A673 (cell line): ENCODE measurements at regions not wholly inside any gene's neighbourhood (a gene's known extent, or its start where the extent isn't known, plus 50 kb on each side); places are given as distances from the start of the nearest gene placed in this dataset.

Source experiments
- BruUV-seq: library from RNA; stranded (reverse); fragments of 400-500 nt; replicated peaks from 2 replicates; lab custom pipeline; 2021; lab: Mats Ljungman, UMichigan
- CTCF ChIA-PET: fragments of 300-600 bp; sonication (Branson Sonifier 250); formaldehyde crosslinking; loops from one replicate; lab custom pipeline; 2022; ENCODE audit warnings: antibody characterized with exemption; lab: Charles Lee
- POLR2A ChIA-PET: fragments of 300-600 bp; sonication (Branson Sonifier 250); formaldehyde crosslinking; loops from one replicate; lab custom pipeline; 2022; ENCODE audit warnings: antibody characterized with exemption; ENCODE audit not compliant: low non-redundant PET; lab: Charles Lee
- DNase-seq: peaks from one replicate; pipeline ENCODE4 v3.0.0-alpha.2; 2015; ENCODE audit warnings: low spot score
- H3K27ac ChIP-seq: fragments of 200-600 bp; sonication (generic); 2 replicates; pipeline ENCODE4 v1.5.1; 2016; ENCODE audit warnings: mixed run types, low read depth, mild to moderate bottlenecking, mixed read lengths, antibody characterized with exemption, low read length; ENCODE audit not compliant: poor library complexity, severe bottlenecking
- H3K27me3 ChIP-seq: fragments of 200-600 bp; sonication (generic); replicated peaks from 2 replicates; pipeline ENCODE4 v1.6.1; 2017; ENCODE audit warnings: mixed run types, low read depth, mild to moderate bottlenecking, mixed read lengths, antibody characterized with exemption, low read length; ENCODE audit not compliant: insufficient read depth, poor library complexity
- H3K36me3 ChIP-seq: fragments of 200-600 bp; sonication (generic); 2 replicates; pipeline ENCODE4 v1.6.1; 2016; ENCODE audit warnings: mixed run types, mild to moderate bottlenecking, mixed read lengths, antibody characterized with exemption, low read length; ENCODE audit not compliant: insufficient read depth, poor library complexity, severe bottlenecking
- H3K4me1 ChIP-seq: fragments of 200-600 bp; sonication (generic); 2 replicates; pipeline ENCODE4 v1.6.1; 2017; ENCODE audit warnings: mixed run types, mild to moderate bottlenecking, mixed read lengths, antibody characterized with exemption, low read length; ENCODE audit not compliant: insufficient read depth, poor library complexity, severe bottlenecking
- H3K4me3 ChIP-seq: fragments of 200-600 bp; sonication (generic); 2 replicates; pipeline ENCODE4 v1.5.1; 2016; ENCODE audit warnings: low read depth, mixed run types, mild to moderate bottlenecking, mixed read lengths, low read length; ENCODE audit not compliant: poor library complexity, severe bottlenecking
- H3K9me3 ChIP-seq: fragments of 200-600 bp; sonication (generic); 2 replicates; pipeline ENCODE4 v1.6.1; 2016; ENCODE audit warnings: mixed run types, low read depth, mild to moderate bottlenecking, mixed read lengths, antibody characterized with exemption, low read length; ENCODE audit not compliant: poor library complexity, severe bottlenecking
- CTCF ChIP-seq: fragments of 300-800, 200-600 bp; sonication (generic); conservative IDR thresholded peaks from 2 replicates; pipeline ENCODE4 v1.5.1; 2017; ENCODE audit warnings: low read depth, mild to moderate bottlenecking, antibody characterized with exemption, low read length, moderate library complexity, mixed read lengths
- EZH2 ChIP-seq: fragments of 200-600 bp; sonication (generic); IDR thresholded peaks from 2 replicates; pipeline ENCODE4 v1.6.1; 2017; ENCODE audit warnings: borderline replicate concordance, low read depth, mild to moderate bottlenecking, mixed read lengths, antibody characterized with exemption, low read length; ENCODE audit not compliant: poor library complexity, severe bottlenecking
- intact Hi-C: fragments of 100-400 bp; cut with micrococcal nuclease; formaldehyde crosslinking; loops from one replicate; pipeline ENCODE4 v1.10.0; 2022; ENCODE audit not compliant: unreplicated experiment

GRCh38 chr7:43041105-43041504 is 71.3 kb upstream of the HECW1 start:
- no peak for TF ChIP-seq EZH2
- no peak for TF ChIP-seq CTCF
- Histone ChIP-seq H3K36me3 (no peaks in the 10 kb centered on the region), H3K4me1 (peaks cover 23% of the 10 kb centered on the region), H3K9me3 (no peaks in the 10 kb centered on the region), H3K27me3 (no peaks in the 10 kb centered on the region), H3K4me3 (no peak overlapping the region), H3K27ac (no peak overlapping the region)
- no peak for DNase-seq
- intact Hi-C loops: no loop called here
- POLR2A ChIA-PET: no interaction called here
- no TSS peak for BruUV-seq
- CTCF ChIA-PET: no interaction called here

GRCh38 chr7:43041724-43042123 is 70.7 kb upstream of the HECW1 start:
- H3K36me3 ChIP-seq: no peaks in the 10 kb centered on the region
- ChIA-PET CTCF (no interaction called here), POLR2A (no interaction called here)
- no TSS peak for BruUV-seq
- DNase-seq: no peak
- H3K4me1 ChIP-seq: peaks cover 23% of the 10 kb centered on the region
- TF ChIP-seq EZH2 (no peak), CTCF (no peak)
- no peaks in the 10 kb centered on the region for H3K27me3 ChIP-seq
- intact Hi-C loops: no loop called here
- H3K4me3 ChIP-seq: no peak overlapping the region
- H3K9me3 ChIP-seq: no peaks in the 10 kb centered on the region
- no peak overlapping the region for H3K27ac ChIP-seq

GRCh38 chr7:43042302-43042701 is 70.1 kb upstream of the HECW1 start:
- ChIA-PET CTCF (no interaction called here), POLR2A (no interaction called here)

More at GRCh38 chr7:43042302-43042701, 70.1 kb upstream of the HECW1 start:
- Histone ChIP-seq H3K36me3 (no peaks in the 10 kb centered on the region), H3K9me3 (no peaks in the 10 kb centered on the region), H3K4me1 (peaks cover 23% of the 10 kb centered on the region), H3K27ac (no peak overlapping the region), H3K4me3 (no peak overlapping the region), H3K27me3 (no peaks in the 10 kb centered on the region)
- intact Hi-C loops: no loop called here
- DNase-seq: peak; percentile 11
- TF ChIP-seq CTCF: no peak
- no peak for TF ChIP-seq EZH2
- BruUV-seq: no TSS peak
